Stimulated activated memory B cell treated with anti-CD40 and anti-IgM and Interleukin-4, amounts not matched to agents 10 μg/mL and 1 μg/mL and 100 μg/mL, for 72 hours (primary cell): ENCODE measurements at regions not wholly inside any gene's neighbourhood (a gene's known extent, or its start where the extent isn't known, plus 50 kb on each side); places are given as distances from the start of the nearest gene placed in this dataset.
"Not testable (repeated sequence)": the region's sequence is repeated elsewhere in the genome, so short reads cannot be mapped to it uniquely, and the experiment has no call there.

ENCODE experiments used
- ATAC-seq: fragments of 150-1000 bp; cut with Tn5 transposase; 2 replicates; pipeline ENCODE4 v1.10.0; 2021
- H3K27ac Mint-ChIP-seq: one replicate; pipeline ENCODE4 v1.8.0; 2022; ENCODE audit warnings: mild to moderate bottlenecking, mixed read lengths
- H3K27me3 Mint-ChIP-seq: one replicate; pipeline ENCODE4 v1.8.0; 2022; ENCODE audit warnings: mixed read lengths
- H3K36me3 Mint-ChIP-seq: one replicate; pipeline ENCODE4 v1.8.0; 2022; ENCODE audit warnings: mixed read lengths
- H3K4me1 Mint-ChIP-seq: one replicate; pipeline ENCODE4 v1.8.0; 2022; ENCODE audit warnings: mixed read lengths
- H3K4me3 Mint-ChIP-seq: one replicate; pipeline ENCODE4 v1.8.0; 2022; ENCODE audit warnings: mild to moderate bottlenecking, moderate library complexity, mixed read lengths
- H3K9me3 Mint-ChIP-seq: one replicate; pipeline ENCODE4 v1.8.0; 2022; ENCODE audit warnings: mixed read lengths

GRCh38 chr17:68169165-68169821 lies 78.5 kb upstream of the AMZ2 start:
- H3K9me3 Mint-ChIP-seq, ATAC-seq, H3K4me1 Mint-ChIP-seq, H3K27ac Mint-ChIP-seq, H3K27me3 Mint-ChIP-seq, H3K36me3 Mint-ChIP-seq: not testable (repeated sequence)
- peak overlapping the region; percentile 32 for H3K4me3 Mint-ChIP-seq

GRCh38 chr17:68169840-68170239 lies 78.0 kb upstream of the AMZ2 start:
- H3K36me3 Mint-ChIP-seq = no peaks in the 10 kb centered on the region
- H3K4me3 Mint-ChIP-seq = no peak overlapping the region
- H3K4me1 Mint-ChIP-seq = peaks cover 6% of the 10 kb centered on the region
- H3K27ac Mint-ChIP-seq = no peak overlapping the region
- H3K9me3 Mint-ChIP-seq = no peaks in the 10 kb centered on the region
- no peak for ATAC-seq
- H3K27me3 Mint-ChIP-seq = no peaks in the 10 kb centered on the region

- Mint-ChIP-seq H3K9me3 (no peaks in the 10 kb centered on the region), H3K36me3 (no peaks in the 10 kb centered on the region), H3K27ac (no peak overlapping the region), H3K4me3 (no peak overlapping the region), H3K4me1 (peaks cover 6% of the 10 kb centered on the region), H3K27me3 (no peaks in the 10 kb centered on the region)
- no peak for ATAC-seq
These were observed 77.6 kb upstream of the AMZ2 start for GRCh38 chr17:68170246-68170645.

- Mint-ChIP-seq H3K36me3 (no peaks in the 10 kb centered on the region), H3K27me3 (no peaks in the 10 kb centered on the region), H3K27ac (no peak overlapping the region), H3K4me3 (no peak overlapping the region), H3K4me1 (peaks cover 6% of the 10 kb centered on the region), H3K9me3 (no peaks in the 10 kb centered on the region)
- peak; percentile 83 for ATAC-seq
These were observed 75.3 kb upstream of the AMZ2 start for GRCh38 chr17:68172461-68172954.

- peaks cover 2% of the 10 kb centered on the region for H3K9me3 Mint-ChIP-seq
- no peak overlapping the region for H3K4me3 Mint-ChIP-seq
- H3K27ac Mint-ChIP-seq = no peak overlapping the region
- H3K27me3 Mint-ChIP-seq = no peaks in the 10 kb centered on the region
- no peaks in the 10 kb centered on the region for H3K36me3 Mint-ChIP-seq
- ATAC-seq = no peak
- peaks cover 9% of the 10 kb centered on the region for H3K4me1 Mint-ChIP-seq
These were observed 72.4 kb upstream of the AMZ2 start for GRCh38 chr17:68175416-68175815.

- H3K27ac Mint-ChIP-seq = no peak overlapping the region
- no peaks in the 10 kb centered on the region for H3K27me3 Mint-ChIP-seq
- H3K4me1 Mint-ChIP-seq = peaks cover 14% of the 10 kb centered on the region
- ATAC-seq = no peak
- peaks cover 3% of the 10 kb centered on the region for H3K9me3 Mint-ChIP-seq
- no peaks in the 10 kb centered on the region for H3K36me3 Mint-ChIP-seq
- H3K4me3 Mint-ChIP-seq = no peak overlapping the region
These were observed 71.9 kb upstream of the AMZ2 start for GRCh38 chr17:68175905-68176304.

GRCh38 chr17:68176718-68177117 lies 71.1 kb upstream of the AMZ2 start:
- H3K9me3 Mint-ChIP-seq = peaks cover 3% of the 10 kb centered on the region
- ATAC-seq = no peak
- H3K27me3 Mint-ChIP-seq = no peaks in the 10 kb centered on the region
- no peak overlapping the region for H3K4me3 Mint-ChIP-seq
- peaks cover 17% of the 10 kb centered on the region for H3K4me1 Mint-ChIP-seq
- H3K36me3 Mint-ChIP-seq = no peaks in the 10 kb centered on the region
- no peak overlapping the region for H3K27ac Mint-ChIP-seq

GRCh38 chr17:68178831-68179230 lies 69.0 kb upstream of the AMZ2 start:
- no peak overlapping the region for H3K27ac Mint-ChIP-seq
- peaks cover 3% of the 10 kb centered on the region for H3K9me3 Mint-ChIP-seq
- peaks cover 26% of the 10 kb centered on the region for H3K4me1 Mint-ChIP-seq
- H3K27me3 Mint-ChIP-seq = no peaks in the 10 kb centered on the region
- no peak for ATAC-seq
- H3K36me3 Mint-ChIP-seq = no peaks in the 10 kb centered on the region
- H3K4me3 Mint-ChIP-seq = no peak overlapping the region

- H3K27ac Mint-ChIP-seq = no peak overlapping the region
- no peaks in the 10 kb centered on the region for H3K27me3 Mint-ChIP-seq
- peaks cover 32% of the 10 kb centered on the region for H3K4me1 Mint-ChIP-seq
- H3K36me3 Mint-ChIP-seq = no peaks in the 10 kb centered on the region
- H3K4me3 Mint-ChIP-seq = no peak overlapping the region
- peaks cover 3% of the 10 kb centered on the region for H3K9me3 Mint-ChIP-seq
- ATAC-seq = no peak
These were observed 68.5 kb upstream of the AMZ2 start for GRCh38 chr17:68179236-68179925.

- ATAC-seq = no peak
- Mint-ChIP-seq H3K27ac (no peak overlapping the region), H3K4me3 (no peak overlapping the region), H3K36me3 (no peaks in the 10 kb centered on the region), H3K9me3 (peaks cover 3% of the 10 kb centered on the region), H3K27me3 (no peaks in the 10 kb centered on the region), H3K4me1 (peaks cover 37% of the 10 kb centered on the region)
These were observed 67.9 kb upstream of the AMZ2 start for GRCh38 chr17:68179926-68180285.

- H3K36me3 Mint-ChIP-seq = no peaks in the 10 kb centered on the region
- H3K27ac Mint-ChIP-seq = peak overlapping the region; percentile 69
- peak overlapping the region; percentile 80 for H3K4me3 Mint-ChIP-seq
- H3K9me3 Mint-ChIP-seq = peaks cover 3% of the 10 kb centered on the region
- H3K27me3 Mint-ChIP-seq = no peaks in the 10 kb centered on the region
- ATAC-seq = peak; percentile 78
- peaks cover 47% of the 10 kb centered on the region for H3K4me1 Mint-ChIP-seq
These were observed 65.9 kb upstream of the AMZ2 start for GRCh38 chr17:68182011-68182306.

GRCh38 chr17:68182940-68183551 lies 64.8 kb upstream of the AMZ2 start:
- peak overlapping the region; percentile 69 for H3K27ac Mint-ChIP-seq
- H3K9me3 Mint-ChIP-seq = peaks cover 3% of the 10 kb centered on the region
- H3K36me3 Mint-ChIP-seq = no peaks in the 10 kb centered on the region
- no peaks in the 10 kb centered on the region for H3K27me3 Mint-ChIP-seq
- peaks cover 47% of the 10 kb centered on the region for H3K4me1 Mint-ChIP-seq
- ATAC-seq = peak; percentile 73
- peak overlapping the region; percentile 80 for H3K4me3 Mint-ChIP-seq

GRCh38 chr17:68184141-68184571 lies 63.7 kb upstream of the AMZ2 start:
- Mint-ChIP-seq H3K4me3 (peak overlapping the region; percentile 50), H3K9me3 (peaks cover 3% of the 10 kb centered on the region), H3K36me3 (no peaks in the 10 kb centered on the region), H3K27me3 (no peaks in the 10 kb centered on the region), H3K27ac (peak overlapping the region; percentile 69), H3K4me1 (peaks cover 47% of the 10 kb centered on the region)
- ATAC-seq = no peak

GRCh38 chr17:68184816-68185436 lies 62.9 kb upstream of the AMZ2 start:
- H3K27ac Mint-ChIP-seq = peak overlapping the region; percentile 69
- H3K36me3 Mint-ChIP-seq = no peaks in the 10 kb centered on the region
- peaks cover 3% of the 10 kb centered on the region for H3K9me3 Mint-ChIP-seq
- peaks cover 47% of the 10 kb centered on the region for H3K4me1 Mint-ChIP-seq
- H3K27me3 Mint-ChIP-seq = no peaks in the 10 kb centered on the region
- H3K4me3 Mint-ChIP-seq = peak overlapping the region; percentile 50
- ATAC-seq = peak; percentile 80

GRCh38 chr17:68185820-68186219 lies 62.0 kb upstream of the AMZ2 start:
- Mint-ChIP-seq H3K4me3 (no peak overlapping the region), H3K36me3 (no peaks in the 10 kb centered on the region), H3K27ac (peak overlapping the region; percentile 69), H3K4me1 (peaks cover 40% of the 10 kb centered on the region), H3K9me3 (no peaks in the 10 kb centered on the region), H3K27me3 (no peaks in the 10 kb centered on the region)
- ATAC-seq = no peak
